HG03039 (cell line): ENCODE measurements at regions not wholly inside any gene's neighbourhood (a gene's known extent, or its start where the extent isn't known, plus 50 kb on each side); places are given as distances from the start of the nearest gene placed in this dataset.
"Not testable (repeated sequence)": the region's sequence is repeated elsewhere in the genome, so short reads cannot be mapped to it uniquely, and the experiment has no call there.

Experiments
- ATAC-seq: cut with Tn5 transposase; IDR thresholded peaks from one replicate; pipeline ENCODE4 v1.9.1; 2021; ENCODE audit warnings: mild to moderate bottlenecking, moderate library complexity; ENCODE audit not compliant: unreplicated experiment

DNA sequence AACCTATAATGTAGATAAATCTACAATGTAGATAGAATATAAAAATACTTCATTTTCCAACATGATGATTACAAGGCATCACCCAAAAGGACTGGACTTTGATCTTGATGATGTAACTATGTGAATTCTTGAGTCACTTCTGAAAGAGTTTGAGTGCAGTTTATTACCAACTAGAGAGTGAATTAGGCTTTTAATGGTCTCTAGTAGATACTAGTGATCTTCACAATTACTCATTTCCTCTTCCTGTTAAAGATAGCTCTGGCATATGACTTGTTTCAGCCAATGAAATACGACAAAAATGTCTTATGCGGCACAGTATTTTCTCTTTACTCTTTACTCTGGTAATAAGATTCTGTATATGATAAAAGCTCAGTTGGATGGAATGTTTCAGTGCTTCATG, 1588.1 kb upstream of the B3GALT2 start:
- ATAC-seq: no peak

GRCh38 chr1:194755241-194755994, 1569.0 kb upstream of the B3GALT2 start:
- ATAC-seq: no peak

DNA sequence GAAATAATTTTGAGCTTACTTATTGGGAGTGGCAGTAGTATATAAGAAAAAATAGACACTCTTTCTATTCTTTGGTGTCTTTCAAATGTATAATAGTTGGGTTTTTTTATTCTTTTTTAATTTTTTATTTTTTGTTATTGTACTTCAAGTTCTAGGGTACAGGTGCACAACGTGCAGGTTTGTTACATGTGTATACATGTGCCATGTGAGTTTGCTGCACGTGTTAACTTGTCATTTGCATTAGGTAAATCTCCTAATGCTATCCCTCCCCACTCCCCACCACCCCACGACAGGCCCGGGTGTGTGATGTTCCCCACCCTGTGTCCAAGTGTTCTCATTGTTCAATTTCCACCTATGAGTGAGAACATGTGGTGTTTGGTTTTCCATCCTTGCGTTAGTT, 1552.4 kb upstream of the B3GALT2 start:
- not testable (repeated sequence) for ATAC-seq

- no peak for ATAC-seq
Observed at GRCh38 chr1:194734970-194735369, 1548.6 kb upstream of the B3GALT2 start.

GRCh38 chr1:194731025-194731424, 1544.6 kb upstream of the B3GALT2 start:
- ATAC-seq: no peak

- ATAC-seq: no peak
Observed at GRCh38 chr1:194730304-194730703, 1543.9 kb upstream of the B3GALT2 start.

GRCh38 chr1:194723067-194723466, 1536.7 kb upstream of the B3GALT2 start:
- no peak for ATAC-seq

DNA sequence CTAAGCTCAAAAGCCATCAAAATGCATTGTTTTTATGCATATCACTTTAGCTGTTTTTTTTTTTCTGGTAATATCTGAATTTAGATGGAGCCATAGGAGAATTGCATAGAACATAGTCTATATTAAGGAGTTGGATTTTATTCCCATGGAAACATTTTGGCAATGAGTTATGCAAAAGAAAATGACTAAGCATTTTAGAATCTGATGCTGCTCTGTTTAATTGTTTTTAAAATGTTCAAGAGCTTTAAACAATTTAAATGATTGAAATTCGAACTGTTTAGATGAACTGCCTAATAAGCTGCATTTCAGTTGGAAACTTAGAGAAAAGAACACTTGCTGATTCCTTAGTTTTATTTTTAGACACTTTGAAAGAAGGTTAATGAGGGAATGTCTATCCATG, 1531.5 kb upstream of the B3GALT2 start:
- no peak for ATAC-seq

DNA sequence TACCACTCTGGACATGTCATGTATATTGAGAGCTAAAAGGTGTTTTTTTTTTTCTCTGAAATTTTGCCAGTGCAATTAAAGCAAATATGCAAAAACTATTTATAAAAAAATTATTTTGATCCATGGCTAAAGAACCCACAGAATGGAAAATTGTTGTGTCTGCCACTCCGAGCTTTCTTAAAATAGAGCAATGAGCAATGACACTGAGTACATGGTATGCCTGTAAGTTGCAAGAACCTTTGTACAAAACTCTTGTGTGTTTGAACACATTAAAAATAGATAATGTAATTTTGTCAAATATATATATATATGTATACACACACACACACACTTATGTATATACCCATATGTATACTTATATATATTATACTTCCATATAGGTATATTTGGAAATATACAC, 1530.9 kb upstream of the B3GALT2 start:
- ATAC-seq: no peak

DNA sequence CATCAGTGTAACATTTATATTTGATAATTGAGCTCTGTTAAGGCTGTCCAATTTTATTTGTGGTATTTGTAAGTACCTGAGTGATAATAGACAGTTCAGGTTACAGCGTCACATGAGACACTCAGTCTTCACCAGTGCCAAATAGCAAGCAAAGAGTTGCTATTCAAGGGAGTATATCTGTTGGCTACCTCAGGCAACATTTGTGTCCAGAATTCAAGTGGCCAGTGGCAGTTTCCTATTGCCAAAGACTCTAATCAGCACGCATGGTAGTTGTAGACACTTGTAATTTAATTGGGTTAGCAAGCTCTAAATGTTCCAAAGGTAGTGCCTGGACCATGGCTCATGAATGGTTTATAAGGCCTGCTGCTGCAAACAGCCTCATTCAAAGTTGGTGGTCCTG, 1524.3 kb upstream of the B3GALT2 start:
- no peak for ATAC-seq

DNA sequence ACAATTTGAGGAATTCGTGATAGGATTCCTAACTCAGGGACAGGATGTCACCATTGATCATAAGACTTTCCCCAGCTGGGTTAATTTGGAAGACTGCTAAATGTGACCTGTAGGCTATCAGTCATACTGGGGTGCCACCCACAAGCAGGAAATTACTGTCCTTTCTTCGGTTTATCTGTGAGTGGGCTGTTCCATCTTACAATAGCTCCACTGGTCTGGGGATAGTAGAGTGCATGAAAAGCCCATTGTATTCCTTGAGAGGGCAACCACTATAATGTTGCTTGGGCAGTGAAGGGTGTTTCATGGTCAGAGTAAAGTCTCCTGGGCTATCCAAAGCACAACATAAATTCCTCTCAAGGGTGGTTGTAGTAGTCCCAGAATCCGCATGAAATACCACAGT, 1523.0 kb upstream of the B3GALT2 start:
- no peak for ATAC-seq

DNA sequence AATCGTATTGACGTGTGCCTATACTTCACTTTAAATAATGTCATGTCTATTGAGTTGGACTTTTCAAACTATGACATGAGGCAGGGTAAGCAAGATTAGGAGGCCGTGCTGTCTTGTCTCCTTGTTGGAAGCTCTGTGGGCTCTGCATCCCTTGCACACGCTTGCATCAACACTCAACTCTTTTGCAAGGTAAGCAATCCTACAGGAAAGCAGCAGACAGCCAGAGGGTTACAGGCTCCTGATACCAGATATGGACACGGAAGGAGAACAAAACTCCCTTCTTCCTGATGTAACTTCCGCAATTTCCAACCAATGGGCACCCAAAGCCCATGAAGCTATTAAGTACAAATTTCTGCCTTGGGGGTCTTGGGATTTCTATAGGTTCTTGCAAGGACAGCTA, 1520.7 kb upstream of the B3GALT2 start:
- no peak for ATAC-seq

- ATAC-seq: no peak
Observed at GRCh38 chr1:194705123-194705854, 1518.9 kb upstream of the B3GALT2 start.

GRCh38 chr1:194698908-194699318, 1512.5 kb upstream of the B3GALT2 start:
- no peak for ATAC-seq

DNA sequence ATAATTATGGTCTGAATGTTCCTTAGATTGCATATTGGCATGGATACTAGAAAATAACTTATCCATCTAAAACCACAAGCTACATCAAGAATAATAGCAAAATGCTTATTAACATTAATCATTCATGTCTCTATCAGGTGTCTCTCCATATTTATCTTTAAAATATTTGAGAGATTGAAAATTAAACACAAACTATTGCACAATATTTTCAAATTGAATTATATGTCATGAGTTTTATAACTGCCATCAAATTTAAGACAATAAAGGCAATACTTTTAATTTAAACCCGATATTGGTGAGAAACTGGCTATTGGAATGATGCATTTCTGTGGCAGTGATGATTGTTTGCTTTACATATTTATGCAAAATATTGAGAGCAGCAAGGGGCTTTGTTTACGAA, 1506.8 kb upstream of the B3GALT2 start:
- ATAC-seq: no peak

DNA sequence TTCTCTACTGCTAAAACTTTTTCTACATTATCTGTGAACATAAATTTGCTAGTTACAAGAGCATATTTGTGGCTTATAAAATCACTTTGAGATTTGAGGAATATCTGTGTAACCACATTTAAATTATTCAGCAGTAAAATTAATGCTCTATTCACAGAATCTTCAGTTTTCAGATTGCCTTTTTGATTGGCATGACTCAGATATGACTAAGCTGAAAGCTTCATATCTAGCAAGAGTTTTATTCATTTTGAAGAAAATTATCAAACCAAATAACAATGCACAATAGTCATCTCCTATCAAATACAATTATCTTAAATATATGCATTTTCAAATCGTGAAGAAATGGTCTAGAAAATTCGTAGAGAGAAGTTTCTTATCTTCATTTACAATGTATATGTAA, 1498.2 kb upstream of the B3GALT2 start:
- no peak for ATAC-seq

DNA sequence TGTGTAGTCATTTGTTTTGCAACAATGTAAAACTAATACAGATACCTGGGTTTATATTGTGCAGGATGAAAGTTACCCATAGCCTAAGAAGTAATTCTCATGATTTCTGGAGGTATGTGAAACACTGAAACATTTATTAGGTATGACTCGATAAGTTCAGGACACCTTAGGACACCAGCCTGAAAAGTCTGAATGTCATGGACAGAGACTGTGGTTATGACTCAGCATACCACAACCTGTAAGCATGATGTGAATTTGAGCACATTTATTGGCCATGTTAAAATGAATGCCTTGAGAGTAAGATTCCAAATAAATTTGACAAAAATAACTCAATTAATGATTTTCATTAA, 1471.7 kb upstream of the B3GALT2 start:
- no peak for ATAC-seq

- ATAC-seq: no peak
Observed at GRCh38 chr1:194654956-194655355, 1468.5 kb upstream of the B3GALT2 start.

GRCh38 chr1:194653385-194653784, 1467.0 kb upstream of the B3GALT2 start:
- ATAC-seq: no peak

DNA sequence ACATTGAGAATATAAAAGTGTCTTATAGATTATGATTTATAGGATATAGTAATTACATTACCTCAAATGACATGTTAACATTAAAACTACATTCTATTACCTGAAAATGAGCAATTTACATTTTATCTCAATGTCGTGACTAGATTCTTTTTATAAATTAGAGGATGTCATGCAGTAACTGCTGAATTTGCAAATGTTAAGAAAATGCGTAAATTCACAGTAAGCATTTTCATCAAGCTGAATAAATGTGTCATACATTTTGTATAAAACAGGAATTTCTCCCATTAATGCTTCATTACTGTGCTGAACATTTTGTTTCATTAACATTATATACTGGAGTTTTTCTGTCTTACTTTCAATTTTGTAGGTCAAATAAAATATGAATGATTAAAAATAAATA, 1460.7 kb upstream of the B3GALT2 start:
- no peak for ATAC-seq

GRCh38 chr1:194644528-194644927, 1458.1 kb upstream of the B3GALT2 start:
- ATAC-seq: no peak

DNA sequence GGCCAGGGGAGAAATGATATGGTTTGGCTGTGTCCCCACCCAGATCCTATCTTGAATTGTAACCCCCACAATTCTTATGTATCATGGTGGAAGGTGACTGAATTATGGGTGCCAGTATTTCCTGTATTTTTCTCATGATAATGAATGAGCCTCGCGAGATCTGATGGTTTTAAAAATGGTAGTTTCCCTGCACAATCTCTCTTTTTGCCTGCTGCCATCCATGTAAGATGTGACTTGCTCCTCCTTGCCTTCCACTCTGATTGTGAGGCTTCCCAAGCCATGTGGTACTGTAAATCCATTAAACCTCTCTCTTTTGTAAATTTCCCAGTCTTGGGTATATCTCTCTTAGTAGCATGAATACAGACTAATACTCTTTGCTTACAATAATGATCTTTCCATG, 1453.9 kb upstream of the B3GALT2 start:
- no peak for ATAC-seq

DNA sequence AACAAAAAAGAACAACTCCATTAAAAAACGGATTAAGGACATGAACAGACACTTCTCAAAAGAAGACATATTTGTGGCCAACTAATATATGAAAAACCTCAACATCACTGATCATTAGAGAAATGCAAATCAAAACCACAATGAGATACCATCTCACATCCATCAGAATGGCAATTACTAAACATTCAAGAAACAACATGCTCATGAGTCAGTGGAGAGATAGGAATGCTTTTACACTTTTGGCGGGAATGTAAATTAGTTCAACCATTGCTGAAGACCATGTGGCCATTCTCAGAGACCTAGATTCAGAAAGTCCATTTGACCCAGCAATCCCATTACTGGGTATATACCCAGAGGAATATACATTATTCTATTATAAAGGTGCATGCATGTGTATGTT, 1442.6 kb upstream of the B3GALT2 start:
- ATAC-seq: no peak
